ENCODE measurements at regions not wholly inside any gene's neighbourhood (a gene's known extent, or its start where the extent isn't known, plus 50 kb on each side); places are given as distances from the start of the nearest gene placed in this dataset.

- TF ChIP-seq EP300 (IDR thresholded peaks at IDR 0.05; ENCODE audit: borderline replicate concordance) (no peak), TEAD4 (IDR thresholded peaks at IDR 0.05) (no peak), TAF1 (IDR thresholded peaks at IDR 0.05; ENCODE audit: low read depth) (no peak), EGR1 (IDR thresholded peaks at IDR 0.05) (no peak), CEBPB (IDR thresholded peaks at IDR 0.05) (no peak)
Measured at GRCh38 chr4:144295286-144295995, 154.9 kb upstream of the GYPA start.
